Lung (tissue), 11 donors: ENCODE measurements at regions not wholly inside any gene's neighbourhood (a gene's known extent, or its start where the extent isn't known, plus 50 kb on each side); places are given as distances from the start of the nearest gene placed in this dataset.
"Not testable (repeated sequence)": the region's sequence is repeated elsewhere in the genome, so short reads cannot be mapped to it uniquely, and the experiment has no call there.

Experiments used
- ATAC-seq: fragments of 200-7000 bp; cut with Tn5 transposase; one replicate; pipeline ENCODE4 v1.9.1; 2020; ENCODE audit warnings: moderate number of reproducible peaks; ENCODE audit not compliant: insufficient read depth, low FRiP score
- DNase-seq, 3 donors: peaks; one replicate each; pipeline ENCODE4 v3.0.0-alpha.2; 2013 to 2017
- H3K27ac ChIP-seq, 2 donors: one replicate each; pipeline ENCODE4 v1.5.1; 2013; ENCODE audit warnings: mild to moderate bottlenecking in 2 of 2, moderate library complexity in 2 of 2, control low read depth in 1 of 2, inconsistent platforms in 1 of 2, low read depth in 1 of 2, low read length in 1 of 2
- H3K27me3 ChIP-seq, 3 donors: one replicate each; pipeline ENCODE4 v1.5.1; 2013; ENCODE audit warnings: low read length in 2 of 3; ENCODE audit not compliant: control insufficient read depth in 3 of 3, insufficient read depth in 3 of 3
- H3K36me3 ChIP-seq, 4 donors: one replicate each; pipeline ENCODE4 v1.5.1; 2013; ENCODE audit warnings: low read length in 4 of 4, mild to moderate bottlenecking in 1 of 4, moderate library complexity in 1 of 4; ENCODE audit not compliant: control insufficient read depth in 4 of 4, insufficient read depth in 4 of 4
- H3K4me1 ChIP-seq, 5 donors: one replicate each; pipeline ENCODE4 v1.5.1; 2013; ENCODE audit warnings: low read length in 5 of 5, mild to moderate bottlenecking in 2 of 5, moderate library complexity in 1 of 5; ENCODE audit not compliant: control insufficient read depth in 5 of 5, insufficient read depth in 5 of 5
- H3K4me3 ChIP-seq: one replicate; pipeline ENCODE4 v1.5.1; 2013; ENCODE audit warnings: mild to moderate bottlenecking, control low read depth, moderate library complexity
- H3K9ac ChIP-seq, 2 donors: one replicate each; pipeline ENCODE4 v1.5.1; 2013; ENCODE audit warnings: low read length in 2 of 2, control low read depth in 1 of 2; ENCODE audit not compliant: insufficient read depth in 1 of 2
- H3K9me3 ChIP-seq, 4 donors: one replicate each; pipeline ENCODE4 v1.5.1; 2013; ENCODE audit warnings: low read length in 3 of 4, mild to moderate bottlenecking in 1 of 4, moderate library complexity in 1 of 4; ENCODE audit not compliant: control insufficient read depth in 4 of 4, insufficient read depth in 3 of 4
- WGBS, 2 donors: extraction: QIAGEN DNeasy Blood & Tissue Kit; methylation state at CpG; one replicate each; pipeline ENCODE4 v1.1.7; 2013; 5-methylcytosine and 5-hydroxymethylcytosine counted together
- TF ChIP-seq, protein P1 (sequence below): IDR thresholded peaks from 2 replicates; pipeline ENCODE4 v1.5.1; 2012; ENCODE audit warnings: mild to moderate bottlenecking; ENCODE audit errors: control extremely low read depth, extremely low read depth
- donor health status: control.
- donor health status: control.
- donor health status: Bipolar disorder and iron deficiency.
- donor health status: healthy.
- donor health status: DM: yes; HTN: yes; CAD: no.

DNA sequence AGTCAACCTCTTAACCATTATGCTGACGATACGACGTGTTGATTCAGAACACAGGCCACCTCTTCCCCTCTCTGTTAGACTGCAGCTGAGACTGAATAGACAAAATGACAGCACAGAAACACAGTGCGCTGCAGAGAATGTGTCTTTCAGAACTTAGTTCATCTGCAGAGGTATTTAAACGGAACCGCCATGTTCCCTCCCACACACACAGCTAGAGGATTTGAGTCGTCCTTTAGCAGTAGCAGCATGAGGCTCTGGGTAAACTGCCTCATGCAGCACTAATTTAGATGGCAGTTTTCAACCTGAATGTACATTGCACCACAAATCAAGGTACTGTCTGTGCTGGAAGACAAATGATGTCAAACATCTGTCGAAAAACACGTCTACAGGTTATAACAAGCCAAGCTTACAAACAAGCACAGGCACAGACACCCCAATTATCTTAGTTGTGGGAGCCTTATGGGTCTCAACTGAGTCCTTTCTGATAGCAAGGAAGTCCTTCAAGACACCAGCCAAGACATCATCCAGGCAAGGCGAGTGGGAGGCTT is 76.6 kb upstream of the LRRC4C start:
- Histone ChIP-seq H3K27me3 (no peaks in the 10 kb centered on the region), H3K27ac (no peak overlapping the region), H3K9ac (no peak overlapping the region), H3K9me3 (no peaks in the 10 kb centered on the region), H3K36me3 (no peaks in the 10 kb centered on the region), H3K4me1 (no peaks in the 10 kb centered on the region), H3K4me3 (no peak overlapping the region)
- DNase-seq, result no peak
- ATAC-seq, result no peak
- 87 to 88% methylated on average over 10 of the region's 10 CpGs for WGBS, 2 donors
- TF ChIP-seq, protein P1, sequence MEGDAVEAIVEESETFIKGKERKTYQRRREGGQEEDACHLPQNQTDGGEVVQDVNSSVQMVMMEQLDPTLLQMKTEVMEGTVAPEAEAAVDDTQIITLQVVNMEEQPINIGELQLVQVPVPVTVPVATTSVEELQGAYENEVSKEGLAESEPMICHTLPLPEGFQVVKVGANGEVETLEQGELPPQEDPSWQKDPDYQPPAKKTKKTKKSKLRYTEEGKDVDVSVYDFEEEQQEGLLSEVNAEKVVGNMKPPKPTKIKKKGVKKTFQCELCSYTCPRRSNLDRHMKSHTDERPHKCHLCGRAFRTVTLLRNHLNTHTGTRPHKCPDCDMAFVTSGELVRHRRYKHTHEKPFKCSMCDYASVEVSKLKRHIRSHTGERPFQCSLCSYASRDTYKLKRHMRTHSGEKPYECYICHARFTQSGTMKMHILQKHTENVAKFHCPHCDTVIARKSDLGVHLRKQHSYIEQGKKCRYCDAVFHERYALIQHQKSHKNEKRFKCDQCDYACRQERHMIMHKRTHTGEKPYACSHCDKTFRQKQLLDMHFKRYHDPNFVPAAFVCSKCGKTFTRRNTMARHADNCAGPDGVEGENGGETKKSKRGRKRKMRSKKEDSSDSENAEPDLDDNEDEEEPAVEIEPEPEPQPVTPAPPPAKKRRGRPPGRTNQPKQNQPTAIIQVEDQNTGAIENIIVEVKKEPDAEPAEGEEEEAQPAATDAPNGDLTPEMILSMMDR, result no peak

DNA sequence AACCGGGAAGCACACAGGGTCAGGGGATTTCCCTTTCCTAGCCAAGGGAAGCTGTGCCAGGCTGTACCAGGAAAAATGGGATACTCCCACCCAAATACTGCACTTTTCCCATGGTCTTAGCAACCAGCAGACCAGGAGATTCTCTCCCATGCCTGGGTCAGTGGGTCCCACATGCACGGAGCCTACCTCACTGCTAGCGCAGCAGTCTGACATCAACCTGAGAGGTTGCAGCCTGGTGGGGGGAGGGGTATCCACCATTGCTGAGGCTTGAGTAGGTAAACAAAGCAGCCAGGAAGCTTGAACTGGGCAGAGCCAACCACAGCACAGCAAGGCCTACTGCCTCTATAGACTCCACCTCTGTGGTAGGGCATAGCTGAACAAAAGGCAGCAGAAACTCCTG is 85.5 kb upstream of the LRRC4C start:
- not testable (repeated sequence) for DNase-seq, H3K9me3 ChIP-seq, H3K27ac ChIP-seq, H3K36me3 ChIP-seq, ATAC-seq, H3K9ac ChIP-seq, H3K27me3 ChIP-seq, H3K4me3 ChIP-seq, H3K4me1 ChIP-seq
- 88 to 89% methylated on average over 3 of the region's 3 CpGs for WGBS, 2 donors

DNA sequence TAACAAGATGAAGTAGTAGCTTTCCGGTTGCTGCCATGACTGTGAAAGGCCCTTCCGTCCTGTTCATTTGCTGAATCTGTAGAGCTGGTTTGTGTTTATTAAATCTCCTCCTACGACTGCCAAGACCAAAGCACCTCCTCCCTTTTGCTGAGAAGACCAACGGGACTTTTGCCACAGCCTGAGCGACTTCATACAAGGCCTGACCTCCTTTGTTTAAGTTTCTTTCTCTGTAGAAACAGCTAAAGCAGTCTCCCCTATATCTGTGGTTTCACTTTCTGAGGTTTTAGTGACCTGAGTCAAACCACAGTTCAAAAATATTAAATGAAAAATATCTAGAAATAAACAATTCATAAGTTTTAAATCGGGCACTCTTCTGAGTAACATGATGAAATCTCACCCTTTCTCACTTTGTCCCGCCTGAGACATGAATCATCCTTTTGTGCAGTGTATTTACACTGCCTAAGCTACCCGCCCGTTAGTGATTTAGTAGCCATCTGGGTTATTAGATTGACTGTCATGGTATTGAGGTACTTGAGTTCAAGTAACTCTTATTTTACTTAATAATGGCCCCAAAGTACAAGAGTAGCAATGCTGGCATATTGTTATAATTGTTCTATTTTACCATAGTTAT is 119.1 kb upstream of the LRRC4C start:
- DNase-seq, result no peak

DNA sequence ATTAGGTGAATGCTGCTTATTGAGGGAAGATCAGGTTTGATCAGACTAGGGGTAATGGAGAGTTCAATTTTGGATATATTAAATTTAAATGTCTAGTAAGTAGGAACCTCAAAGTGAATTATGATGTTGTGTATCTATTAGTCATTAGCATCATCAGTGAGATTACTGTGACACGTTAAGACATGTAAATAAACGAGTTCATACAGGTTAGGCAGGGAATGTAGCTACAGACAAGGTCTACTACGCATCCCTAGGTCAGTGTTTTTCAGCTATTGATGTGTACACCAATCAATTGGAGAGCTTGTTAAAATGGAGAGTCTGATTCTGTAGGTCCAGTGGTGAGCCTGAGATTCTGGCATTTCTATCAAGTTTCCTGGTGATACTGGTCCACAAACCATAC is 120.1 kb upstream of the LRRC4C start:
- H3K4me3 ChIP-seq, result no peak overlapping the region
- 74 to 85% methylated on average over 3 of the region's 3 CpGs for WGBS, 2 donors
- no peaks in the 10 kb centered on the region for H3K27me3 ChIP-seq
- no peak overlapping the region for H3K9ac ChIP-seq
- TF ChIP-seq, protein P1, result no peak
- H3K27ac ChIP-seq, result no peak overlapping the region
- no peaks in the 10 kb centered on the region for H3K4me1 ChIP-seq
- H3K36me3 ChIP-seq, result no peaks in the 10 kb centered on the region
- ATAC-seq (no peak), DNase-seq (no peak)
- no peaks in the 10 kb centered on the region for H3K9me3 ChIP-seq

More for the DNA sequence above, 119.1 kb upstream of the LRRC4C start:
- Histone ChIP-seq H3K27ac (no peak overlapping the region), H3K9me3 (no peaks in the 10 kb centered on the region), H3K27me3 (no peaks in the 10 kb centered on the region), H3K4me3 (no peak overlapping the region), H3K9ac (no peak overlapping the region), H3K36me3 (no peaks in the 10 kb centered on the region), H3K4me1 (no peaks in the 10 kb centered on the region)
- TF ChIP-seq, protein P1, result no peak
- ATAC-seq, result no peak
- WGBS, 2 donors, result 76 to 80% methylated on average over 9 of the region's 9 CpGs
